Activated CD4-positive, alpha-beta T cell treated with anti-CD3 and anti-CD28 coated beads, Interleukin-2, Interleukin-6, amounts not matched to agents 100 ng/mL and 50 ng/mL, durations not matched to agents 16 hours and 8 hours (primary cell): ENCODE measurements at regions not wholly inside any gene's neighbourhood (a gene's known extent, or its start where the extent isn't known, plus 50 kb on each side); places are given as distances from the start of the nearest gene placed in this dataset.

Source experiments
- DNase-seq: peaks from one replicate; pipeline ENCODE4 v3.0.0-alpha.2; 2020

DNA sequence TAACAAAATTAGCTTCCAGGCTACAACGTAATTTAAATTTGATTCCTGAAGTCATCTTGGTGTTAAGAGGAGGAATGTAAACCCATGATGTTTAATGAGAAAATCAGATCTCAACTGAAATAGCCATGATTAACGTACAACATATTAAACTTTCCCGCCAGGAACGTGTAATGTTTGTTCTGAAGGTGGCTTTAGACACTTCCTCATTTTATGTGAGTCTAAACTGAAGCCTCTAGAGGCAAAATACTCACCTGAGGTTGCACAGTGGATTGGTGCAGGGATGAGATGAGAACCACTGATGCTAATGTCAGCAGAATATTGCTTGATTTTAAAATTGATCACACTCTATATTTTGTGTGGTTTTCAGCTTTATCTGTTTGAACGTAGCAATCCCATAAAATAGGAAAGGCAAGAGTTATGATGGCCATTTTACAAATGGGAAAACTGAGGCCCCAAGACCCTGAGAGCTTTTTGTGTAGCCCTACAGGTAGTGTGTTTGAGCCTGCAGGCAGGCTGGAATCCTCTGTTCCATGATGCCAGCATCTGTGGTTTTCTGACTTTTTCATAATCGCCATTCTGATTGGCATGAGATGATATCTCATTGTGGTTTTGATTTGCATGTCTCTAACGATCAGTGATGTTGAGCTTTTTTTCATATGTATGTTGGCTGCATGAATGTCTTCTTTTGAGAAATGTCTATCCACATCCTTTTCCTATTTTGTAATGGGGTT lies 243.7 kb upstream of the BMPER start:
- no peak for DNase-seq

DNA sequence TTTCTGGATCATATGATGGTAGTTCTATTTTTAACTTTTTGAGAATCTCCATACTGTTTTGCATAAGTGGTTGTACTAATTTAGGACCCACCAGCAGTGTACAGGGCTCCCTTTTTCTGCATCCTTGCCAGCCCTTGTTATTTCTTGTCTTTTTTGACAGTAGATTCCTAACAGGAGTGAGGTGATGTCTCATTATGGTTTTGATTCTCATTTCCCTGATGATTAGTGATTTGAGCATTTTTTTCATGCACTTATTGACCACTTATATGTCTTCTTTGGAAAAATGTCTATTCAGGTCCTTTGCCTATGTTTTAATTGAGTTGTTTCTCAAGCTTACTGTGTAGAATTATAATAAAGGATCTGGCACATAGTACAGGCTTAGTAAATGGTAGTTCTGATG lies 238.8 kb upstream of the BMPER start:
- DNase-seq: no peak

DNA sequence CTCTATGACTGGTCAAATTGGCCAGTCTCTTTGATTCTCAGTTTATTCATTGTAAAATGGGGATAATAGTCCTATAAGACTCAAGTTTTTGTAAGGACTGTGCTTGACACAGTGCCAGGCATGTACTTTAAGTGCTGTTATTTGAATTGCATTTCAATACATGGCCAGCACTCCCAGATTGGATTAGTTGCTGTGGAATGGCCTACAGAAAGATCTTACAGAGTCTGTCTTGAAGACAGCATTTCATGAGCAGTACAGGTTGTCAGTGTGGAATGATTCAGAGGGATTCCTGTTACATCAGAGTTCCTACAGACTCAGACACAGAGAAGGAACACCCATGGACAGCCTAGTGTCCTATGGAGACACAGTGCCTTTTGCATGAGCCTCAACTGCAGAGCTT lies 238.1 kb upstream of the BMPER start:
- DNase-seq: no peak

DNA sequence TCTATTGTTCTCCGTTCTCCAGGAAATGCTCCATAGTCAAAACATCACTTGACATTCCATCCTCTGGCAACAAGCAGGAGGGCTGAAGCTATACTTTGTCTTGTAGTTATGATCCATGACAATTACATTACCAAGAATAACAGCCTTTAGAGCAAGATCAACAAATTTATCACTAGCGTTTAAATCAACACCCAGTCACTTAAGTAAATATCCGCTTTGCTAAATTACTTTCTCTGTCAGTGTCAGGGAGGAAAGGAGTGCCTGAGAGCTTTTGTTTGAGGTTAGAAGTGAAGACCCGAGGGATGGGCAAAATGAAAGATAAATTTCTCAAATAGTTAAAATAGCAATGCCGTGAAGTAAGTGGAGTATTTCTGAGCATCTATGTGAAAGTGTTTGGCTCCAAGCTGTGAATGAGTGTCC lies 236.1 kb upstream of the BMPER start:
- DNase-seq: no peak

DNA sequence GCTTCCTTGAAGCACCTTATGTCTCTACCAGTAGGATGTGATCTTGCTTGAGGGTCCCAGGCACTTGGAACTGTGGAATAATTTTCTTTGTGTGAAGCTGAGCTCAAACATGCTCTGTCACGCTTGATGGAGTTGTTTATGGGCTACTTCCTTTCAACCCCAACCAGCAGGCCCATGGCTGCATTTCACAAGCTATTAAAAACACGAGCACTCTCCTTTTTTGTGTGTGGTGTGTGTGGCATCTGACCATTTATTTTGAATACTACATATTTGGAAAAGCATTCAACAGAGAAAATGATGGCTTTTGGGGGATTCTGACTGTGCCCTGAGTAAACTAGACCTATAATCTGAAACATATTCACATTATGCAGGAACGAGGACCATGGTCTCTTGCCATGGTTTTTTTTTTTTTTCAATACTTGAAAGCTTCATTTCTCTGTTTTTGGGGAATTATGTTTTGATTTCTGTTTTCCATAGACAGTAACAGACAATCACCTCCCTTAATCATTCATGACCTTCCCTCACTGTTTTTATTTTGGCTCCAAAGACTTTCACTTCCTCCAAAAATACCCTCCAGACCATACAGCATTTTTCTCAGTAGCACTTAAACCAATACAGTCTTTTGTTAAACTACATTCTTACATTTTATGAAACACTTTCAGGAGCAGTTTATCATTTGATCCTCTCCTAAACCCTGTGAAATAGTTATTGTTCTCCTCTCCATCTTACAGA lies 233.6 kb upstream of the BMPER start:
- DNase-seq: no peak

DNA sequence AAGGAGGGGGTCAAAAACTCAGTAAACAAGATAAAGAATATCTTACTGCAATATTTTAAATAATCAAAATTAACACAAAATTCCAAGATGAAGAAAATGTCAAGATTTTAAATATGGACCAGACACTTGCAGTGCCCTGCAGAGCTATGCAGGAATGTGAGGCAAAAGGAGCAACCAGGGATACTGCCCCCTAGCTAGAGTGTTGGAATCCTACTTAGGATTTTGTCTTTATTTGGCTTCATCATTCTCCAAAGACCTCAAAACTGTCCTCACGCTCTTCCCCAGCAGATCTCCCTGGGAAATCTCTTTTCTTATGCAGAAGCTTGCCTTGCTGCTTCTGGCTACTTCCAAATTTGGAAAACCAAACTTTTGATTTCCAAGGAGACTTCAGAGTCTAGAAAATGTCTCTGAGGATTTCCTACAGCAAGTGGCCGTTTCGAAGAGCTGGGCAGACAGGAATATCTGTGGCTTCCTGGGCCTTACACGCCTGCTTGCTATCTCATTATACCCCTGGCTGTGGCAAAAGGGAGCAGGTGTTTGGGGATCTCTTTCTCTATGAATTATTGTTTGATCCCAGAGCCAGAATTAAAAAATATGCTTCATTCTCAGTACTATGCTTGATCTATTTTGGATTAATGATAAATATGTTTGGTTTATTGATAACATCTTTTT lies 232.2 kb upstream of the BMPER start:
- no peak for DNase-seq

DNA sequence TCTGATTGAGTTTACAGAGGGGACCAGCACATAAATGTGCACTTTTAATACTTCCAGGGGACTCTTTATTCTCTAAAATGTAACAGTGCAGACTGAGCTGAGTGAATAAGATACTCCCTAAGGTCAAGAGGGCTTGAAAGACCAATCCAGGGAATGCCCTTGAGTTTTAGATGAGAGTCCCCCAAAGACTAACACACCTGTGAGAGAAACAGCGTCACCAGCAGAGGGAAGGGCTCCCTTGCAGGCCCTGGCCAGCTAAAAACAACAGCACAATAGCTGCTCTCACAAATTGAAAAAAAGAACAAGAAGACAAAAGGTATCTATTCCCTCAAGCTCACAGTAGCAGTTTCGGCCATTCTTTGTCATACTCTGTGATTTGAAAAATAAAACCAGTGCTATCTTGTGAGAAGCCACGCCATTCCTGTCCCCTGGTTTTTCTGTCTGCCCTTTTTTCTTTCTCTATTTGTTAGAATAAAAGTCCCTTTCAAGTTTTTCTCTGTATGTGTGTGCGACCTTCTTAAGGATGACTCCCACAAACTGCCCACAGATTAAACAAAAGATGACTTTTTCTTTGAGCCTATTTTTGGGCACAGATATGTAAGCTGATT lies 230.4 kb upstream of the BMPER start:
- DNase-seq: no peak

DNA sequence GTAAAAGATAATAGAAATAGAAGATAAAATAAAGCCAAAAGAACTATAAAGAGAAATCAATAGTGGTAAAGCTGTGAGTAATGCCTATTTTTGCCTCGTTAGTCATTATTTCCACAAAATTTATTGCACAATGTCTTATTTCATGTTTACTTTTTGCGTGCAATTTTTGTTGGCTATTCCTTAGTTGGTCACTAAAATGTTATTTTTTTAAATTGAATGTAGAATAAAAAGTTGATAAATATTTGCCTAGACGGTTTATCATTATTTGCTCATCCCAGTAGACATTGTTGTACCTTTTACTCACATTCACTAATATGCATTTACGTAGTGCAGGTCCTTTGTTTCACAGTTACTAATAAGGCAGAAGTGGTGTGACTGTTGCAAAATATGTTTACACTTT lies 227.8 kb upstream of the BMPER start:
- no peak for DNase-seq

DNA sequence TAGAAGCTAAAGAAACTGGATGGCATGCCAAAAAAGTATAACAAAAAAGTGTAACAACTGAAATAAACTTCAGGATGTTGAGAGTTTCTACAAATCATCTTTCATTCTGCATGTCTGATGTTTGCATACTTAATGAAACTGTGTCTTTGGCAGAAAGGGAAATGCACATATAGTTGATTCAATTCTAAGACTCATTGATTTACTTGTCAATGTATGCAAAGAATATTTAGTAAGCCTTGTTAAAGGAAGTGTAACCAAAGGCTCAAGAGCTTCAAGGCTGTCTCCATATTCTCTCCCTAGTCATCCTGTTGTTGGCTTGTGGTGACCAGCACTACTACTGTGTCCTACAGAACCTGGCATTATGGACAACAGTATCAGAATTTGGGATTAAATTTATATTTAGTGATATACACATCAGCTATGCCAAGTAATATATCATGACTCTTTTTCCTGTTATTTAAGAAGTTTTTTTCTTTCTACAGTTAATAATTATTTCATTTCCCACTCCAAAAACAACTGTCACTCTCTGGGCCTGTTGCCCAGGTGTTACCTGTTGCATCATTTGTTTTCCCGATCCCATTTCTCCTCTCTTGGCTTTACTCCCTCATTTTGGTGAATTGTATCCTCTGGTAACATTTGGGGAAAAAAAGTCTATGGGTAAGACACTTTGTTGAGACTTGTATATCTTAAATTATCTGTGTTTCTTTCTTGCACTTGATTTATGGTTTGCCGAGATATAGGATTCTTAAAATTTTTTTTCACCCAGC lies 226.6 kb upstream of the BMPER start:
- DNase-seq: no peak

DNA sequence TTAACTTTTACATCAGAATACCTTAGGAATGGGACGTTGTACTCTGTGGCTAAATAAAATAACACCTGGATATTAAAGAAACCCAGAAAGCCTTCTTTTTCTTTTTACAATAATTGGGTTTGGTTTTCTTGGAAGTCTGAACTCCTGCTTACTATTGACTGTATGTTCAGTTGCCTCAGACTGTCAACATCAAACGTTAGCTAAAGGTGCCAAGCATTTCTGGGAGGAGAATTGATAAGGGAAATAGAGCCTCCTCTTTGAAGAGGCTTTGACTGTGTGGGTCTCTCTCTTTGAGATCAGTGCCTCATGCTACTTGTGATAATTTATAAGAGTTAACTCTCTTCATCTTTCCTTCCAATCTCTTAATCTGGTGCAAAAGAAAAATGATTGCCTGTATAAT lies 224.7 kb upstream of the BMPER start:
- no peak for DNase-seq

DNA sequence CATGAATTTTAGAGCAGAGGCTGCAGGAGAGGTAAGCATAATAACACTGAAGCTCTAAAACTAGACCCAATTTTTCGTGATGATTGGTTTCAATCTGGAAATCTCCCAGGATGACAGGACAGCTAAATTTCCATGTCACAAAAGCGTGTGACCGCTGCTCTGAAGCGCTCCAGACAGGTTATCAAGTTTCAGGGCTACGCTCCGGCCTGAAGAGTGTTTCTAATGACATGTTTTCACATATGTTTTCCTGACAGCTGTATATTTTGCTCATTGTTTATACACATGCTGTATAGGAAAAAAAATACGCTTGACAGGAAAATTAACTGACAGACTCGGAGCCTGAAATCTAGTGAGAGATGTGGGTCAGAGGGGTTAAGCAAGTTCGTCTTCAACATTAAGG lies 219.8 kb upstream of the BMPER start:
- no peak for DNase-seq

DNA sequence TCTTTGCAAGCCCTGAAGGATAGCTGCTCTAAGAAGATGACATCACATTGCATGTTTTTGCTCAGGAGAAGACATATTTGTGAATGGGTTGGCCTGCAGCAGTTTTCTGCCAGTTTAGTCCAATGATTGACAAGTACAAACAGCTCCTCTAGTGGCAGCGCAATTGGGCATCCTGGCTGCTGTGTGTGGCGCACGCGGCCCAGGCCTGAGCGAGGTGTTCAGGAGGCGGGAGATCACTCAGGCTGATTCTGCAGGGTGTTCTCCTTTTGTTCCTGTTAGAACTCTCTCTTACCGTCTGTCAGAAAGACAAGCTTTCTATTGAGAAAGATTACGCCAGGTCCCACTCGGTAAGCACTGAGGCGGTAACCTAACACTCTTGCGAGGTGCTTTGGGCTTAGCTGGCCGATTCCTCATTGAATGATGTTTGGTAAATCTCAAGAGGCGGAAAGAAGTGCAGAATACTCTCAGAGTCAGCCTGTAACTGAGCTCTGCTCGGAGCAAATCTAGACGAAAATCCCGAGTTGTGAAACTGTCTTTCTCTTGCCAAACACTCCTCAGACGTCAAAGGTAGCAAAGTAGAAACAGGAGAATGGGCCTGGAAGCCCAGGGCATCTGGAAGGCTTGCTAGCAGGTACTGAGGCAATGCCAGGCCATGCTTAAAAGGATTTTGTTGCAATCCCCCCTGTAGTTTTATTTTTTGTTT lies 219.2 kb upstream of the BMPER start:
- no peak for DNase-seq

DNA sequence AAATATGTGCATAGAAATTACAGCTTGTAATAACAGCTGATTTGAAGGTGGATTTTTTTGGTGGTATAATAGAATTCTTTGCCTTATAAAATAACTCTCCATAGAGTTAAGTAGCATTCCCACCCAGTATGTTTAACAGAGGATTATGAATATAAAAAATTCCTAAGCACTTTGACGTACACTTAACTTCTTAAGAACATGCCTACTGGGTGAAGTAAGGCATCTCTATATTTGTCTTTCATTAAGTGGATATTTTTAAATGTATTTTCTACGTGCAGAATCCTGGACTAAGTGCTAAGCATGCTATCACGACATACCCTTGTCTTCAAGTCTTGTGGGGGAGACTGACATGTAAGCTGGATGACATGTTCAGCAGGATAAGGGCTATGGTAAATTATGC lies 217.7 kb upstream of the BMPER start:
- no peak for DNase-seq

DNA sequence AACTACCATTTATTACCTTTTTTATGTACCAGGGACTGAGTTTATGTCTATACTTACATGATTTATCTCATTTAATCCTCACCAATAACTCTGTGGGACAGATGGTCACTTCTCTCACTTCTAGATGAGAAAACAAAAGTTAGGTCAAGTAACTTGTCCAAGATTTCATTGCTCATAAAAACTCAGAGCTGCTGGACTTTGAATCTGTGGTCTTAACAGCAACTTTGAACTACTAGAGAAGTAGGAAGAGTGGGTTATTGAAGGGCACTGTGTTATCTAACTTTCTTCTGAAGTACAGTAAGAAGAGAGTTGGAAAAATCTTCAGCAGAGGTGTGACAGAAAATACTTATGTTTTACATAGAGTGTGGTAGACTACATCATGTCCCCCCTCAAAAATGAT lies 214.2 kb upstream of the BMPER start:
- DNase-seq: no peak

DNA sequence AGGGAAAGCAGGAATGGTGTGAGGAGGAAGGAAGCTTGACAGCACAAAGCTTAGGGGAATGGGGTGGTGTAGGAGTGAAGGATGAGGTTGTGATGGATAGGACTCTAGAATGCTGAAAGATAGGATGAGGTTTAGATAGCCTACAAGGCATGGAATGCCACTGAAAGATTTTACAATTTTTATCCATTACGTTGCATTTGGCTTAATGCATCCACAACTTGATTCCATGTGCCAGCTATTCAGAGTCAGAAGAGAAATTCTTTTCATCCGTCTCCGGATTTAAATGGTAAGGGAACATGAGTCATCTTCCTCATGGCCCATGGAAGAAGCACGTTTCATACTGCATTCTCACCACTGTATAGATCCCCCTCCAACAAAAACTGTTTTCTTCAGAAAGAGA lies 212.4 kb upstream of the BMPER start:
- DNase-seq: no peak

DNA sequence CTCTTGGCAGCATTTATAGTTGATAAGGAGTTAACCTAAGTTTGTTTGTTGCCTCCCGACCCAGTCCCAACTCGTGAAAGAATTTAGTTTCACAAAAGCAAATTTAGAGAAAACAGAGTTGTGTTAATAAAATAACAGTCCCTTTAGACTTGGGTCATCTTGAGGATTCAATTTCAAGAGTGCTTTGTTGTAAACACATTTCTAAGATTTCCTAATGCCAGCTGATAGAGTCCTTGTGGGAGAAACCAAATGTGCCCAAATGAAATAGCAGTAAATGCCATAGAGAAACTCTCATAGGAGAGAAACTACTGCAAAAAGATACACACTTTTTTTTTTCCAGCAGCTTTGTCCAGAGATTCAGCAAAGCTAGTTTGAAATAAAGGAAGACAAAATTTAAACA lies 211.3 kb upstream of the BMPER start:
- DNase-seq: no peak

DNA sequence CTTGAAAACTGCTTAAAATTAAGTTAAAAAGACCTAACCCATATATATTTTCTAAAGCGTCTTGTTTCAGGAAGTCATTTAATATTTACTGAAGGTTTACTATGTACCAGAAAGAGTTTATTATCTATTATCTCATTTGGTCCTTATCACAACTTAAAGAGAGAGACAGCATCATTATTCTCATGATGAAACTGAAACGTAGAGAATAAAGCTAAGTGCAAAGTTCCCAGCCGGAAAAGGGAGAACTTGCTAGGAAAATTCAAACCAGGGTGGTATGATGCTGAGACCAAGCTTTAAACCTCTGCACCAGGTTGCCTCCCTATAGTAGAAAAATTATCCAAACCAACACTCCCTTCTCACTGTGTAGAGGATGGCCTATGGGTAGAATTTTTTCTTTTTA lies 207.7 kb upstream of the BMPER start:
- no peak for DNase-seq

DNA sequence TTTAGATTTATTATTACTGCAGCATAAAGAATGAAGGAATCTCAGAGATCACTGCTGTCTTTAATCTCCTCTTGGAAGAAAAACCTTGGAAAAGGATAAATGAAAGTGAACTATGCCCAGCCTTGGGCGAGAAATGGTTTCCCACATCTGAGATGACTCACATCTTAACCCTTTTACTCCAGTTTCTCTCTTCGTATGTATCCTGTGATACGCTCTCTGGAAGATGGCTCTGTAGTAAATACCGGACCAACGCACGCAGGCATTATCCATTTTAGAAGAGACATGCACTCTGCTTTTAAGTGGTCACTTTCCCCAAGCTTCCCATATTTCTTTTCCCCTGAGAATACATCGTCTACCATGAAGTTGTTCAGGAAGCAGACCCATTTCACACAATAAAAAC lies 207.3 kb upstream of the BMPER start:
- no peak for DNase-seq

DNA sequence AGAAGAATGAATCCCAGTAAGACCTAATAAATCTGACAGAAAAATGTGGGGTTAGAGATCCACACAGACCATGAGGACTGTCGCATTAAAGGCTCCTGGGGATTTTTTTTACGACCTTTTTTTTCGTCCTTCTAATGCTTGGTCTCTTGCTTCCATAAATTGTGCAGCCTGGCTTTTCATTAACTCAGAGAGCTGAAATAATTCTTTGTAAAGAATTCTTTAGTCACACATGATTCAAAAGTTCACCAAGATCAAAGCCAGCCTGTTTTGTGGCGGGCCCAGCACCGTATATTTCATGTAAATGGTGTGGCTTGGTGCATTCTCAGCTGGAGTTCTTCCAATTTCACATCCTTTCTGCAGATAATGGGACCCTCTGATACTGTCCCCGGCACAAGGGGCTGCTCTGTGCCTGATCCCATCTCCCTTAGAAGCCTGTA lies 206.6 kb upstream of the BMPER start:
- DNase-seq: no peak

DNA sequence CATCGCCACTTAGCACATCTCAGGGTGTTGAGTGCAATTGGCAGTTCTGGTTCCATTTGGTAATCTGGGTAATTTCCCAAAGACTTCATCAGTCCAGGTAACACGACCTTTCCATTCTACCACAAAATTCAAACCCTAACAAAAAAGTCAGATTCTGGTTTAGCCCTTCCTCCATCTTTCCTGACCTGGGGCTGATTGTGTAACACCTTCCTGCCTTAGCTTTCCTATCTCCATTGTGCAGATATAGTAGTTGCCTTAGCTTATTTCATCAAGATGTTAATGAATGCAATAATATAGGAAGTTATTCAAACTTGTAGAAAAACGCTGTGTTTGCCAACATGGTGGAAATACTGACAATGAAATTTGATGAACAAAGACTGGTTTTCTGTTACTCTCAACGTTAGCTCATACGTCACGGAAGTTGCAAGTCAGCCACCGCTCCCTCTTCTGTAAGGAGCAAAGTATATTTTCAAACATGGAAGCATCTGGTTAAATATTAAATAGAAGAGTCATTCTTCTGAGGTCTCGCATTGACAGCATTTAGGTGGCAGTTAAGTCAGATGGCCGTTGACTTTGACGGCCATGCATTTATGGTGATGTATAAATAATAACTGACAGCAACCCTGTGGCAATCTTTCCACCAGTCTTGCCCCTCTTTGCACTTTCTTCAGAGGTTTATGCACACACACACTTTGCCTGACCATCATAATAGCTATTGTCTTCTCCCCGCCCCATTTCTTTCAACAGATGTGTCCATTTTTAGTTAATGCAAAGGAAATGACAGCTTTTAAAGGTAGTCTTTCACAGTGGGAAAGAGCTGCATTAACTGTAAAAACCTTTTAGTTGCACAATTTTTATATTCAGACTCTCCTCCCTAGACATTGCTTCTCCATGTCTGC lies 205.1 kb upstream of the BMPER start:
- no peak for DNase-seq

DNA sequence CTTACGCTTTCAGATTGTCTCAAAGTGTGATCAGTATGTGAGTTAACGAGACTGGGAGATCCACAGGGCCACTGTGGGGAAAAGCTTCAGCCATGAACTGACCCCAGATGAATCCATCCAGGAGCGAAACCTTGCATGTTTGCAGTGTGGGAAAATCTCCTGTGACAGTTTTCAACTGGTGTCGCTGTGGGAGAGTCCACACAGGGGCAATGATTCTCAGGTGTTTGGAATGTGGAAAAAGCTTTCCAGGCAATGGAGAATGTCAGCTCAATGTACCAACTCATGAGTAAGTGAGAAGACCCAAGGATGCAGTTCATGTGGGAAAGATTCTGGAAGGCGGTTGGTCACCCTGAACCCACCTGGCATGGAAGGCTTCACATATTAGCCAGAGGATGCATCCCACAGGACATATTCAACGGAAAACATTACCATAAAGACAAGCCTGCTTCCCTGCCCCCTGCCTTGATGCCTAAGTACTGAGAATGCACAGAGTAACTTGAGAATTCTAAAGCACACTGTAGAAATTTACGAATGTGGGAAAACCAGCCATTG lies 204.1 kb upstream of the BMPER start:
- no peak for DNase-seq
